ENCODE measurements at regions not wholly inside any gene's neighbourhood (a gene's known extent, or its start where the extent isn't known, plus 50 kb on each side); places are given as distances from the start of the nearest gene placed in this dataset.

- TF ChIP-seq CTCF (IDR thresholded peaks at IDR 0.05) (no peak), POLR2AphosphoS5 (IDR thresholded peaks at IDR 0.05) (no peak), EP300 (IDR thresholded peaks at IDR 0.05) (no peak)
Measured at GRCh38 chrX:80181079-80181478, 166.5 kb downstream of the TBX22 start.

Data from stomach (tissue), 4 donors.